HUDEP-2 (cell line): ENCODE measurements at regions not wholly inside any gene's neighbourhood (a gene's known extent, or its start where the extent isn't known, plus 50 kb on each side); places are given as distances from the start of the nearest gene placed in this dataset.
"Not testable (repeated sequence)": the region's sequence is repeated elsewhere in the genome, so short reads cannot be mapped to it uniquely, and the experiment has no call there.

ENCODE experiments used
- DNase-seq, 76 experiments: peaks; one replicate each; lab custom pipeline; 2025; ENCODE audit not compliant: unreplicated experiment in 76 of 76; lab: John Stamatoyannopoulos, UW

- DNase-seq = no peak
These were observed 379.0 kb upstream of the GOT2 start for GRCh38 chr16:59113004-59113670.

GRCh38 chr16:59111280-59111679 is 377.2 kb upstream of the GOT2 start:
- no peak for DNase-seq

GRCh38 chr16:59108374-59108773 is 374.3 kb upstream of the GOT2 start:
- no peak for DNase-seq

GRCh38 chr16:59096682-59097081 is 362.6 kb upstream of the GOT2 start:
- not testable (repeated sequence) for DNase-seq

- no peak for DNase-seq
These were observed 356.4 kb upstream of the GOT2 start for GRCh38 chr16:59090541-59090940.

GRCh38 chr16:59088431-59088830 is 354.3 kb upstream of the GOT2 start:
- DNase-seq = no peak

- no peak for DNase-seq
These were observed 353.5 kb upstream of the GOT2 start for GRCh38 chr16:59087641-59088040.

- no peak for DNase-seq
These were observed 333.1 kb upstream of the GOT2 start for GRCh38 chr16:59067205-59067604.

GRCh38 chr16:59060207-59060606 is 326.1 kb upstream of the GOT2 start:
- DNase-seq = no peak

- DNase-seq = no peak
These were observed 324.1 kb upstream of the GOT2 start for GRCh38 chr16:59058250-59058649.

GRCh38 chr16:59053911-59054310 is 319.8 kb upstream of the GOT2 start:
- DNase-seq = no peak

GRCh38 chr16:59052231-59052630 is 318.1 kb upstream of the GOT2 start:
- no peak for DNase-seq

GRCh38 chr16:59048876-59049275 is 314.8 kb upstream of the GOT2 start:
- DNase-seq = no peak

- DNase-seq = peak in 1 of 76 experiments; percentile 2
These were observed 313.0 kb upstream of the GOT2 start for GRCh38 chr16:59047114-59047513.

GRCh38 chr16:59046335-59046734 is 312.2 kb upstream of the GOT2 start:
- no peak for DNase-seq

GRCh38 chr16:59045501-59045900 is 311.4 kb upstream of the GOT2 start:
- no peak for DNase-seq

GRCh38 chr16:59044616-59045015 is 310.5 kb upstream of the GOT2 start:
- no peak for DNase-seq

GRCh38 chr16:59042301-59042700 is 308.2 kb upstream of the GOT2 start:
- DNase-seq = peak in 54 of 76 experiments; percentile 0 to 82 (median 26)

GRCh38 chr16:59039066-59039720 is 305.1 kb upstream of the GOT2 start:
- no peak for DNase-seq

GRCh38 chr16:59030923-59031485 is 296.9 kb upstream of the GOT2 start:
- no peak for DNase-seq

- no peak for DNase-seq
These were observed 287.6 kb upstream of the GOT2 start for GRCh38 chr16:59021751-59022150.

- DNase-seq = peak in 48 of 76 experiments; percentile 2 to 80 (median 28)
These were observed 279.8 kb upstream of the GOT2 start for GRCh38 chr16:59013930-59014329.
